ENCODE measurements at regions not wholly inside any gene's neighbourhood (a gene's known extent, or its start where the extent isn't known, plus 50 kb on each side); places are given as distances from the start of the nearest gene placed in this dataset.

DNA sequence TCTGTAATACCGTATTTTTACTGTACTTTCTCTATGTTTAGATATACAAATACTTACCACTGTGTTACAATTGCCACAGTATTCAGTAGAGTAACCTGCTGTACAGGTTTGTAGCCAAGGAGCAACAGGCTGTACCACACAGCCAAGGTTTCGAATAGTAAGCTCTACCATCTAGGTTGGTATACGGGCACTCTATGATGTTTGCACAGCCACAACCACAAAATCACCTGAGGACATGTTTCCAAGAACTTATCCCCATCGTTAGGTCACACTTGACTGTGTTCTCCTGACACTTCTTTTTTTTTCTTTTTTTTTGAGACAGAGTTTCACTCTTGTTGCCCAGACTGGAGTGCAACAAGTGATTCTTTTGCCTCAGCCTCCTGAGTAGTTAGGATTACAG lies 134.6 kb upstream of the TRIM24 start:
- no peak overlapping the region for H3K4me2 ChIP-seq
- no peaks in the 10 kb centered on the region for H3K4me1 ChIP-seq (ENCODE audit: control insufficient read depth in 1 of 2, insufficient read depth in 2 of 2, low read depth in 1 of 2, low read length in 1 of 2)
- H3K36me3 ChIP-seq (replicated peaks in 1 of 2; ENCODE audit: control insufficient read depth in 1 of 2, insufficient read depth in 2 of 2, low read length in 1 of 2): no peaks in the 10 kb centered on the region
- no peaks in the 10 kb centered on the region for H3K27me3 ChIP-seq (ENCODE audit: insufficient read depth)
- no peaks in the 10 kb centered on the region for H4K20me1 ChIP-seq (ENCODE audit: insufficient read depth)
- ChIA-PET POLR2A (no interaction called here), CTCF (no interaction called here)
- no peak overlapping the region for H3K4me3 ChIP-seq (ENCODE audit: low read depth in 2 of 2, low read length in 1 of 2)
- TF ChIP-seq TEAD4 (IDR thresholded peaks at IDR 0.05; ENCODE audit: borderline replicate concordance, insufficient read depth): no peak
- TF ChIP-seq, protein P1, sequence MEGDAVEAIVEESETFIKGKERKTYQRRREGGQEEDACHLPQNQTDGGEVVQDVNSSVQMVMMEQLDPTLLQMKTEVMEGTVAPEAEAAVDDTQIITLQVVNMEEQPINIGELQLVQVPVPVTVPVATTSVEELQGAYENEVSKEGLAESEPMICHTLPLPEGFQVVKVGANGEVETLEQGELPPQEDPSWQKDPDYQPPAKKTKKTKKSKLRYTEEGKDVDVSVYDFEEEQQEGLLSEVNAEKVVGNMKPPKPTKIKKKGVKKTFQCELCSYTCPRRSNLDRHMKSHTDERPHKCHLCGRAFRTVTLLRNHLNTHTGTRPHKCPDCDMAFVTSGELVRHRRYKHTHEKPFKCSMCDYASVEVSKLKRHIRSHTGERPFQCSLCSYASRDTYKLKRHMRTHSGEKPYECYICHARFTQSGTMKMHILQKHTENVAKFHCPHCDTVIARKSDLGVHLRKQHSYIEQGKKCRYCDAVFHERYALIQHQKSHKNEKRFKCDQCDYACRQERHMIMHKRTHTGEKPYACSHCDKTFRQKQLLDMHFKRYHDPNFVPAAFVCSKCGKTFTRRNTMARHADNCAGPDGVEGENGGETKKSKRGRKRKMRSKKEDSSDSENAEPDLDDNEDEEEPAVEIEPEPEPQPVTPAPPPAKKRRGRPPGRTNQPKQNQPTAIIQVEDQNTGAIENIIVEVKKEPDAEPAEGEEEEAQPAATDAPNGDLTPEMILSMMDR (IDR thresholded peaks at IDR 0.05): no peak
- TF ChIP-seq CHD2 (IDR thresholded peaks at IDR 0.05; ENCODE audit: low read length, partially characterized antibody): no peak
- TF ChIP-seq GABPA (IDR thresholded peaks at IDR 0.05; ENCODE audit: low read depth): no peak
- no peak overlapping the region for H3K27ac ChIP-seq (ENCODE audit: low read depth in 2 of 2, low read length in 1 of 2)
- WGBS (ENCODE audit: low lambda C conversion rate): 36% methylated on average over 4 of the region's 4 CpGs
- DNase-seq: no peak
- H3K79me2 ChIP-seq (ENCODE audit: insufficient read depth): no peaks in the 10 kb centered on the region
- H3F3A ChIP-seq (replicated peaks; ENCODE audit: insufficient read depth): no peaks in the 10 kb centered on the region
- H3K9me3 ChIP-seq: 0 out of 2 replicates have a peak, but pooled peaks cover 4% of the 10 kb centered on the region
- H2AFZ ChIP-seq (ENCODE audit: low read depth): no peak overlapping the region
- no peak overlapping the region for H3K9ac ChIP-seq
- H3K9me2 ChIP-seq: no peaks in the 10 kb centered on the region

DNA sequence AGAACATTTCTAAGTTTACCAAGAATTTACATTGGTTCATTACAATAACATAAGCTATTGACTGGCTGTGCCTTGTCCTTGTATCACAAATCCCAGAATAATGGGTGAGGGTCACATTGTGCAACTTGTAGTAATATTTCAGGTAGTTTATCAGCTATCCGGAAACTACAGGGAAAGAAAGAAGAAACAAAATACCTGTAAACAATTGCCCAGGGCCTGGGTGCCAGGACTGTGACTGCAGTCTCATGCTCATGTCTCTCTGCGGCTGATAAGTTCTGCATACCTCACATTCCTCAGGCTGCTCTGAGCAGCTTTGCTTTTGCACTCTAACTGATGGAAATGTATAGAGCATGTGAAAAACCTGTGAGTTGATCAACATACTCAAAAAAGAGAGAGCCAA lies 131.8 kb upstream of the TRIM24 start:
- Histone ChIP-seq H3K9ac (no peak overlapping the region), H3K79me2 (ENCODE audit: insufficient read depth) (no peaks in the 10 kb centered on the region), H3K4me1 (ENCODE audit: control insufficient read depth in 1 of 2, insufficient read depth in 2 of 2, low read depth in 1 of 2, low read length in 1 of 2) (no peaks in the 10 kb centered on the region), H3K9me3 (0 out of 2 replicates have a peak, but pooled peaks cover 8% of the 10 kb centered on the region), H3F3A (replicated peaks; ENCODE audit: insufficient read depth) (no peaks in the 10 kb centered on the region), H3K27ac (ENCODE audit: low read depth in 2 of 2, low read length in 1 of 2) (no peak overlapping the region), H3K4me3 (ENCODE audit: low read depth in 2 of 2, low read length in 1 of 2) (no peak overlapping the region), H2AFZ (ENCODE audit: low read depth) (no peak overlapping the region), H3K4me2 (no peak overlapping the region), H3K9me2 (no peaks in the 10 kb centered on the region), H3K36me3 (replicated peaks in 1 of 2; ENCODE audit: control insufficient read depth in 1 of 2, insufficient read depth in 2 of 2, low read length in 1 of 2) (no peaks in the 10 kb centered on the region), H3K27me3 (ENCODE audit: insufficient read depth) (no peaks in the 10 kb centered on the region), H4K20me1 (ENCODE audit: insufficient read depth) (no peaks in the 10 kb centered on the region)
- no peak for DNase-seq
- POLR2A ChIA-PET: no interaction called here
- CTCF ChIA-PET: no interaction called here
- 75% methylated on average over 2 of the region's 2 CpGs for WGBS (ENCODE audit: low lambda C conversion rate)
- TF ChIP-seq TCF12 (IDR thresholded peaks at IDR 0.05): no peak
- no peak for TF ChIP-seq SMC3 (IDR thresholded peaks at IDR 0.05; ENCODE audit: low read depth, low read length)
- no peak for TF ChIP-seq GABPA (IDR thresholded peaks at IDR 0.05; ENCODE audit: low read depth)
- TF ChIP-seq, protein P2, sequence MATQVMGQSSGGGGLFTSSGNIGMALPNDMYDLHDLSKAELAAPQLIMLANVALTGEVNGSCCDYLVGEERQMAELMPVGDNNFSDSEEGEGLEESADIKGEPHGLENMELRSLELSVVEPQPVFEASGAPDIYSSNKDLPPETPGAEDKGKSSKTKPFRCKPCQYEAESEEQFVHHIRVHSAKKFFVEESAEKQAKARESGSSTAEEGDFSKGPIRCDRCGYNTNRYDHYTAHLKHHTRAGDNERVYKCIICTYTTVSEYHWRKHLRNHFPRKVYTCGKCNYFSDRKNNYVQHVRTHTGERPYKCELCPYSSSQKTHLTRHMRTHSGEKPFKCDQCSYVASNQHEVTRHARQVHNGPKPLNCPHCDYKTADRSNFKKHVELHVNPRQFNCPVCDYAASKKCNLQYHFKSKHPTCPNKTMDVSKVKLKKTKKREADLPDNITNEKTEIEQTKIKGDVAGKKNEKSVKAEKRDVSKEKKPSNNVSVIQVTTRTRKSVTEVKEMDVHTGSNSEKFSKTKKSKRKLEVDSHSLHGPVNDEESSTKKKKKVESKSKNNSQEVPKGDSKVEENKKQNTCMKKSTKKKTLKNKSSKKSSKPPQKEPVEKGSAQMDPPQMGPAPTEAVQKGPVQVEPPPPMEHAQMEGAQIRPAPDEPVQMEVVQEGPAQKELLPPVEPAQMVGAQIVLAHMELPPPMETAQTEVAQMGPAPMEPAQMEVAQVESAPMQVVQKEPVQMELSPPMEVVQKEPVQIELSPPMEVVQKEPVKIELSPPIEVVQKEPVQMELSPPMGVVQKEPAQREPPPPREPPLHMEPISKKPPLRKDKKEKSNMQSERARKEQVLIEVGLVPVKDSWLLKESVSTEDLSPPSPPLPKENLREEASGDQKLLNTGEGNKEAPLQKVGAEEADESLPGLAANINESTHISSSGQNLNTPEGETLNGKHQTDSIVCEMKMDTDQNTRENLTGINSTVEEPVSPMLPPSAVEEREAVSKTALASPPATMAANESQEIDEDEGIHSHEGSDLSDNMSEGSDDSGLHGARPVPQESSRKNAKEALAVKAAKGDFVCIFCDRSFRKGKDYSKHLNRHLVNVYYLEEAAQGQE (IDR thresholded peaks at IDR 0.05; ENCODE audit: low read depth, low read length): no peak
- TF ChIP-seq SIN3A (IDR thresholded peaks at IDR 0.05; ENCODE audit: borderline replicate concordance, low read depth, low read length): no peak
- TF ChIP-seq RCOR1 (IDR thresholded peaks at IDR 0.05; ENCODE audit: low read length): no peak
- TF ChIP-seq FOSL2 (IDR thresholded peaks at IDR 0.05; ENCODE audit: borderline replicate concordance, low read depth): no peak
- TF ChIP-seq, protein P3, sequence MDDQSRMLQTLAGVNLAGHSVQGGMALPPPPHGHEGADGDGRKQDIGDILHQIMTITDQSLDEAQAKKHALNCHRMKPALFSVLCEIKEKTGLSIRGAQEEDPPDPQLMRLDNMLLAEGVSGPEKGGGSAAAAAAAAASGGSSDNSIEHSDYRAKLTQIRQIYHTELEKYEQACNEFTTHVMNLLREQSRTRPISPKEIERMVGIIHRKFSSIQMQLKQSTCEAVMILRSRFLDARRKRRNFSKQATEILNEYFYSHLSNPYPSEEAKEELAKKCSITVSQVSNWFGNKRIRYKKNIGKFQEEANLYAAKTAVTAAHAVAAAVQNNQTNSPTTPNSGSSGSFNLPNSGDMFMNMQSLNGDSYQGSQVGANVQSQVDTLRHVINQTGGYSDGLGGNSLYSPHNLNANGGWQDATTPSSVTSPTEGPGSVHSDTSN (IDR thresholded peaks at IDR 0.05): no peak
- TF ChIP-seq, protein P4, sequence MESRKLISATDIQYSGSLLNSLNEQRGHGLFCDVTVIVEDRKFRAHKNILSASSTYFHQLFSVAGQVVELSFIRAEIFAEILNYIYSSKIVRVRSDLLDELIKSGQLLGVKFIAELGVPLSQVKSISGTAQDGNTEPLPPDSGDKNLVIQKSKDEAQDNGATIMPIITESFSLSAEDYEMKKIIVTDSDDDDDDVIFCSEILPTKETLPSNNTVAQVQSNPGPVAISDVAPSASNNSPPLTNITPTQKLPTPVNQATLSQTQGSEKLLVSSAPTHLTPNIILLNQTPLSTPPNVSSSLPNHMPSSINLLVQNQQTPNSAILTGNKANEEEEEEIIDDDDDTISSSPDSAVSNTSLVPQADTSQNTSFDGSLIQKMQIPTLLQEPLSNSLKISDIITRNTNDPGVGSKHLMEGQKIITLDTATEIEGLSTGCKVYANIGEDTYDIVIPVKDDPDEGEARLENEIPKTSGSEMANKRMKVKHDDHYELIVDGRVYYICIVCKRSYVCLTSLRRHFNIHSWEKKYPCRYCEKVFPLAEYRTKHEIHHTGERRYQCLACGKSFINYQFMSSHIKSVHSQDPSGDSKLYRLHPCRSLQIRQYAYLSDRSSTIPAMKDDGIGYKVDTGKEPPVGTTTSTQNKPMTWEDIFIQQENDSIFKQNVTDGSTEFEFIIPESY (IDR thresholded peaks at IDR 0.05; ENCODE audit: borderline replicate concordance, low read depth): no peak
- no peak for TF ChIP-seq NRF1 (IDR thresholded peaks at IDR 0.05; ENCODE audit: low read depth, low read length)
- TF ChIP-seq, protein P5, sequence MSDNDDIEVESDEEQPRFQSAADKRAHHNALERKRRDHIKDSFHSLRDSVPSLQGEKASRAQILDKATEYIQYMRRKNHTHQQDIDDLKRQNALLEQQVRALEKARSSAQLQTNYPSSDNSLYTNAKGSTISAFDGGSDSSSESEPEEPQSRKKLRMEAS (IDR thresholded peaks at IDR 0.05; ENCODE audit: low read depth): no peak
- no peak for TF ChIP-seq RFX5 (IDR thresholded peaks at IDR 0.05; ENCODE audit: low read length)
- TF ChIP-seq, protein P6, sequence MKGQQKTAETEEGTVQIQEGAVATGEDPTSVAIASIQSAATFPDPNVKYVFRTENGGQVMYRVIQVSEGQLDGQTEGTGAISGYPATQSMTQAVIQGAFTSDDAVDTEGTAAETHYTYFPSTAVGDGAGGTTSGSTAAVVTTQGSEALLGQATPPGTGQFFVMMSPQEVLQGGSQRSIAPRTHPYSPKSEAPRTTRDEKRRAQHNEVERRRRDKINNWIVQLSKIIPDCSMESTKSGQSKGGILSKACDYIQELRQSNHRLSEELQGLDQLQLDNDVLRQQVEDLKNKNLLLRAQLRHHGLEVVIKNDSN (IDR thresholded peaks at IDR 0.05; ENCODE audit: borderline replicate concordance, low read depth): no peak
- no peak for TF ChIP-seq RAD21 (IDR thresholded peaks at IDR 0.05; ENCODE audit: low read length)
- TF ChIP-seq RXRA (IDR thresholded peaks at IDR 0.05; ENCODE audit: borderline replicate concordance, low read depth): no peak
- no peak for TF ChIP-seq EP300 (IDR thresholded peaks at IDR 0.05; ENCODE audit: borderline replicate concordance in 1 of 2, low read depth in 1 of 2, low read length in 1 of 2)
- TF ChIP-seq CHD2 (IDR thresholded peaks at IDR 0.05; ENCODE audit: low read length, partially characterized antibody): no peak

All from SK-N-SH (cell line).